GM21529 (cell line): ENCODE measurements at regions not wholly inside any gene's neighbourhood (a gene's known extent, or its start where the extent isn't known, plus 50 kb on each side); places are given as distances from the start of the nearest gene placed in this dataset.

Experiments used
- ATAC-seq: cut with Tn5 transposase; IDR thresholded peaks from one replicate; pipeline ENCODE4 v1.9.1; 2021; ENCODE audit not compliant: unreplicated experiment

DNA sequence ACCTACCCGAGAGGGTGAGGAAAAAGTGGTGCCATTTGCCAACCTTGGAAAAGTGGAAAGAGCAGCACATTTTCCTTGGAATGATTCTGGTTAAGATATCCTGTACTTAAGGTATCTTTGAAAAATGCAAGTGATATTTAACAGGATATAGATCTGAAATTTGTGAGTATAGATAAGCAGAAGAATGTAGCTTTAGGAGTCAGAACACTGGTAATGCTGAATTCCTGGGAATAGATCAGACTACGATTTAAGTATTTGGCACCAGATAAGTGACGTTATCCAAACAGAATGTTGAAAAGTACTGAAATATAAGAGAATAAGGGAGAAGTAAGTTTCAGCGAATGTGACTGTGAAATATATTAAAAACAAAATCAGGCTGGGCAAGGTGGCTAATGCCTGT lies 210.1 kb downstream of the PCDH7 start:
- no peak for ATAC-seq

DNA sequence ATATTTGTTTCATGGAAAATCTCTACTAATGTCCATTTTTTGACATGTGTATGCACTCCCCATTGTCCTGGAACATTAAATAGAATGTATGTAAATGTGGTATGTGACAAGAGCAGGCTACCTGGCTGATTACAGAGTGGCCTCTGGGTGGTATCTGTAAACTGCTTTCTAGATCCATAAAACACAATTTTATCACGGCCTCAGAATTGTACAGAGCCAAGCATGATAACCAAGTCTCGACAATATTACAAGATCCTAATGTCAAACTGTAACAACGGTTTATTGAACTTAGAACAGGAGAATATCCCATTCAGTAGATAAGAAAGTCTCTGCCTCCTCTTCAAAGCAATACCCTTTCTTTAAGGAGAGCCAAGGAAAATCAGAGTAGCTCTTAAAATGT lies 212.4 kb downstream of the PCDH7 start:
- no peak for ATAC-seq

DNA sequence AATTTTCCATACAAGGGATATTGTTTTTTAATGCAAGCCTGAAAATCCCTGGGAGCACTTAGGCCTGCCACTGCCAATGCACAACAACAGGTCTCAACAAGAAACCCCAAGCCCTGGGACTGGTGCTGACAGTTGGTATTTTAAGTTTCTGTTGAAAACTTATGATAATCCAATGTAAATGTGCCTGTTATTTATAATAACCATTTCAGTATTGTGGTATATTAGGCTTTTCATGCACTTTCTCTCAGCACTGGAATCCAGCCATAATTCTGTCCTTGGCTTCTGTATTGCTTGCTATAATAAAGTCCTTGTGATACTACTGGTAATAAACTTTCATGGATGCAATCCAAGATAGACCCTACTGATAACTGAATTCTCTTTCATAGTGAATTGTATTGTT lies 218.9 kb downstream of the PCDH7 start:
- ATAC-seq, result no peak

DNA sequence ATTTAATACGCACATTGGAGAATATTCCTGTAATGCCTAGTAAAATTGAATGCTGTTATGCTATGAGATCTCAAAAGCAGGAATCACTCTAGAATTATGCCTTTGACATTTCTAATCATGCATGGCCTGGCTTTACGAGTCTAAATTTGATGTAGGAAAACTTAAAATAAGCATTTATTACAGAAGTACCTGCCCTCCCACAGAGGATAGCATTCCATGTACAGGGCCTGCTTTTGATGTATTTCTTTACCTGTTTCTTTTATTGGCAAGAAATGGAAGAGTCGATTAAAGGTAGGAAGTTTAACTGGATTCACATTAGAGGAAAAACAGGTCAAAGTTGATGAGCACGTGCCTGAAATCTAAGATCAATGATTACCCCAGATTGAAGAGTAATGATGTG lies 219.5 kb downstream of the PCDH7 start:
- ATAC-seq, result no peak

DNA sequence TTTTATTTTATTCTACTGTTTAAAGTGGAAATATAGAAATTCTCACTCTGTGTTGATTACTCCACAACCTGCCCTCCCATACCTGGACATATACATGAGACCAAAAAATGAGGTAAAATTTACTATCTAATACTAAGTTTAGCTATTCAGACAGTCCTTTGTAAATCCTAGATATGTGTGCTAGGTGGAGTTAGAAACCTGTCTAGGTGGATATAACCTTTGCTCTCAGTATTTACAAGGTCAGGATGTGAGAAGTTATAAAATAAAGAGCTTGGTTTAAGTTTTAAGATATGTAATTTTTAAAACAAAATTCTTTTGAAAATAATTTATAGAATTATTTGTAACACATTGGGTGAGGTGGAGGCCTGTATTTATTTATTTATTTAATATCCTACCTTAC lies 221.5 kb downstream of the PCDH7 start:
- ATAC-seq, result no peak

DNA sequence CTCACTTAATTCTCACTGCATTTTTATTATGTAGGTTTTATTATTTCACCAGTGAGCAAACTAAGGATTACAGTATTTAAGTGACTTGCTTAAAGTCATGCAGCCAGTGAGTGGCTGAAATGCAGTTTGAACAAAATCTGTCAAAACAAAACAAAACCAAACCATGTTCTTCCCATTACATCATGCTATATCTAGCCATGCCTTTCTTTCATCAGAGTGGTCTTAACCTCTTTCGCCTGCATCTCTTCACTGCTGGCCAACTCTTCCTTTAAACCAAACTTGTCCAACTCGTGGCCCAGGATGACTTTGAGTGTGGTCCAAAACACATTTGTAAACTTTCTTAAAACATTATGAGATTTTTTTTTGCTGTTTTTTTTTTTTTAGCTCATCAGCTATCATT lies 223.2 kb downstream of the PCDH7 start:
- no peak for ATAC-seq

DNA sequence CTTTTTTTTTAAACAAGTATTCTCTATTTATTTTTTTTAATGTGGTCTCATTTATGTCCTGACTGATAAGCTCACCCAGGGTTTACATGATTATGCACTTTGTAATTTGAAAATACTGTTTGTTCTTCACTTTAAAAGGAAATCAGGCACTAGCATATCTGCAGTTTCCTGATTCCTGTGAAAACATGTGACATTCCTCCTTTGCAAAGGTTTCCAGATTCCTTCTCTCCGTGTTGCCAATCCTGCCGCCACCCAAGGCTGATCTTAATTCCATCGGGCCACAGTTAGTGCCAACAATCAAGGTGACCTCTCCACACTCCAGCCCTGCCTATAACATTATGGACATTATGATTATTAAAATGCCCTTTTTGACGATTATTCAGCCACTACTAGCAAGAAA lies 225.4 kb downstream of the PCDH7 start:
- ATAC-seq, result no peak

DNA sequence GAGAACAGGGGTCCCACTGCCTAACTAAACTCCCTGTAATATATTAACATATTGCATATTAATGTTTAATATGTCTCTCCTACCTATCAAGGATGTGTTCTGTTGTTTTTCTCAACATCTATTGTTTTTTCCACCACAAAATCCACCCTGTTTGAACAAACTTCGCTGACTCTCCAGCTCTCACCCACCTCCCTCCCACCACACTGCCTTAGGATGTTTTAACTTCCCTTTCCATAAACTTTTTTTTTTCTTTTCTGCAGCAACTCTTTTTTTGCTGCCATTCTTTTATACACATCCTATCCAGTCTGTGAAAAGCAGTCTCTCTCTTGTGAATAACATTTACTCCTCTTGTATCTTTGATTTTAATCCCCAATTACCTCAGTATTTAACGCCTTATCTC lies 226.1 kb downstream of the PCDH7 start:
- no peak for ATAC-seq

DNA sequence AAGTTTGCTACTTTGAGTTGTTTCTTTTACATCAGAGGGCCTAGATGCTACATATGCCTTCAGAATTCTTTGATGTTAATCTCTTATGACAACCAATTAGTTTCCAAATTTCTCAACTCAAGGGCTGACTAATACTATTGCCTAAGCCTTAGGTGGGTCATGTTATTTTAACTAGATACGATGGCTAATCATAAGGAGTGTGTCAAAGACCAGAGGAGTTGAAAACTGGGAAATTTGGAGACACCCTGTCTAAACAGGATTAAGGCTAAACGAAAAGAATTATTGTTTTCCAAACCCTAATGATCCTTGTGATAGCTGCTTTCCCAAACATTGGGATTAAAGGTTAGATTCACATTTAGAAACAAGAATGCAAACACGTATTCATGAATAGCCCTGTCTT lies 228.5 kb downstream of the PCDH7 start:
- ATAC-seq, result no peak

DNA sequence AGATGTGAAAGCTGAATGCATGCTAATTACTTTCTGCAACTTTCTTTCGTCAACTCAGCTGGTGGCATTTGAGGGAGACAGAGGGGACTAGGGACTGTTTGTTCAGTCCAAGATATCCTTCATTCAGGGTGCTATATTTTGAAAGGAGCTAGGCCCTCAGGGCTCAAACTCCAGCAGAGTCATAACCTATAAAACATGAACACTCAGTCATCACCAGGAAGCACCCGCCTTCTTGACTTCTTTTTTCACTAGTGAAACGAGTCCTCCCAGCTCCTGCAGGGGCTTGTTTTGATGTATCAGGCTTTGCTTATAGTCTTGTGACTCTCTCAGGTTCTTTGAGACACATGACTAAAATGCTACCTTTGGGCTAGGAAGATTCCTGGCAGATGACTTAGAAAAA lies 230.6 kb downstream of the PCDH7 start:
- ATAC-seq, result no peak

DNA sequence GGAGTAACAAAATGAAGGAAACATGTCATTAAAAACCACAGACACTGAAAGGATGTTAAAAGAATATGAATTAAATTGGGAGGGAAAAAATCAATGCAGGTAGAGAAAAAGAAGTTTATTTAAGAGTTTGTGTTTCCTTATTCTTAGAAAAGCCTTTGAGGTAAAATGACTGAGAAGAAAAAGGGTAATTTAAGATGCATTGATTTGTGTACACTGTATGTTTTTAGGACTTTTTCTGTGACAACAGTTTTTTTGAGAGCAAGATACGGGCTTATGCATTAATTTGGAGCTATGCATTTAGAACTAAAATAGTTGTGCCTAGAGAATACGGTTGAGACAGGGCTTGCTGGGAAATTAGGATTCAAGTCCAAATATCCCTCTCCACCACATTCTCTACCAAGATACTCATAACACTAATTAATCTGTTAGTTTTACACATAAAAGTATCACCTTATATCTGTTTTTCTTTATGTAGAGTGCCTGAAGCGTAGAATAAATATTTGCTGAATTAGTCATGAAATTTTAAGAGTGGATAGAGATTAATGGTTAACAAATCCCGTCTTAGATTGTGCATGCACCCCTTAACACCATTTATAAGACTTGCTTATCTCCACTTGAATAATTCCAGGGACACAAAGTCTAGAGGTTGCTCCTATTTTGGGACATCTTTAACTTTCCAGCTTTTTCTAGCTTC lies 232.5 kb downstream of the PCDH7 start:
- ATAC-seq, result no peak

DNA sequence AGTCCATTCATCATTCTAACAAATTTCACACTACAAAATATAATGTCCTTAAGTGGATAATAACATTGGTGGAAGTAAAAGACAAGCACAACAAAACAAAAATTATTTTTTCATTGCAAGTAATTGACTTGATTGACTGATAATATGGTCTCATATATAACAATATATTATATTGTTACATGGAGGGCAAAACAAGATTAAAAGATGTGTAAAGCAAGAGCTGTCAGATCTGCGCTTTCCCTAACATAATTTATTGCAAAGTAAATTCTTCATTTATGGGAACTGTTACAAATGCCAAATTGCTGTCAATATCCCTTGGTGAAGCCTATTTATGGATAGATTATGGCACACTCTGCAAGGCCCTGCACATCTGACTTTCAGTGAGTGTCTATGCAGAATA lies 233.6 kb downstream of the PCDH7 start:
- no peak for ATAC-seq

DNA sequence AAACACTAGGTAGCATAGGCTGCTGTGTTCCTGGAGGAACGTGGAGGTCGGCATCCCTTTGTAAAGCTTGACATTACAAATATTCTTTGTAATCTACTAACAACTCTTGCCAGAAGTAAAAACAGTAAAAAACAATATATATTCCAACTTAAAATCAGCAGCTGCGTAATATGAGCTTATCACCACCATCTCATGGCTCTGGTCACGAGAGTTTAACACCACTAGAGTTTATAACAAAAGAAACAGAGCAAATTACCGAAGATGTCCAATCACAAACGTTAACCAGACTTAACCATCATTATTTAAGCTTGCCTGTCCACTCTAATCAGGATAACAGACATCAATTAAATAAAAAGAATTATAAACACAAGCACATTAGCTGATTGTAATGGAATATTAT lies 236.7 kb downstream of the PCDH7 start:
- ATAC-seq, result no peak

DNA sequence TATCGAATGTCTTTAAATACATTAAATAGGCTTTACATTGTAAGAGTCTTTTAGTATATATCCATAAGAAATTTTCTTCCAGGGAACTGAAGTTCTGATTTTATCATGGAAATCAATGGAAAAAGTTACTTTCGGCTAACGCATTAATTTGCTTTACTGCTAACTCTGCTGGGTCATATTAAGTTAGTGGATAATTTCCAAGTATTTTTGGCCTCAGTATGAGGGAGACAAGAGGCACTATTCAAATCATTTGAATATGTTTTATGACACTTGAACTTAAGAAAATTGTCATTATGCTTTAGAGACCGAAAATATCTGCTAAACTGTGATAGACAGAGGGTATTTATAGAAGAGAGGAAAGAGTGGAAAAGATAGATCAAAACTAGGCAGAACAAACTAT lies 237.5 kb downstream of the PCDH7 start:
- no peak for ATAC-seq

DNA sequence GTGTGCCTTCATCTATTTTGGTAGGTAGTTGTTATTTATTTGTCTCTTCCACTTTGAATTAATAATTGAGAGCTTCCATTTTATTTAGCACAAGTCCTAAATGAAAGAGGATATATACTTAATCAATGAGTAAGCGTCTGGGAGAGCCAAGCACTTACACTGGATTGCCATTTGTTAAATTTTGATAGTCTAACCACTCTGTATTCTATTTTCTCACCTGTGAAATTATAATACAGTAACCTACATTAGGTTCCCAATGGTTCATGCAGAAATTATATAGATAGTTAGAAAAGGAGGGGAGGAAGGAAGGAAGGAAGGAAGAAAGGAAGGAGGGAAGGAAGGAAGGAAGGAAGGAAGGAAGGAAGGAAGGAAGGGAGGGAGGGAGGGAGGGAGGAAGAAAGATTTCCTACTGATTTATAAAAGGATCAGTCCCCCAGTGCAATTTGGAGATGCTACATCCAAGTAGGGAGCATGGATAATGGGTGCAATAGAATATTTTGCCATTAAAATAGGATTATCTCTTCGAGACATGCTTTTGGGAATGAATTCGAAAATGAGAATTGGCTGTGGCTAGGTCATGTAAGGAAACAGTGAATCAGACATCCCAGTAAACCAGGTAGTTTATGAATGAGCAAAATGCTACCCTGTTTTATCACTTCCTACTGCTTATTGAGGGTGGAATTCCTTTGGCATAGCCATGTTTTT lies 239.8 kb downstream of the PCDH7 start:
- no peak for ATAC-seq

DNA sequence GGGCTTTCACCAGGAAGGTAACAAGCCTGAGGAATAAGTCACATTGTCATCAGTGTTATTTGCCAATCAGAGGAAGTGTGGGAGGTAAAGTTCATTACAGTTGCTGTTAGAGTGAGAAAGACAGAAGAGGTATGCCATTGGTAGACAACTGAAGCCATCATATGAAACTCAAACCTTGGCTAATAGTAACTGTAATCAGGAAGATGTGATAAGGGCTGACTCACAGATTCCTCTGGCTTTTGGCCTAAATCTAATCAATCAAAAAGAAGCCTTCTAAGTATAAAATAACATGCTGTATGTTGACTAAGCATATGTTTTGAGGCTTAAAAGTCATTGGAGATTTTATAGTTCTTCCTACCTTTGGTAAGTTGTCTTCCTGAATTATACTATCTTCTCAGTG lies 242.8 kb downstream of the PCDH7 start:
- ATAC-seq, result no peak

DNA sequence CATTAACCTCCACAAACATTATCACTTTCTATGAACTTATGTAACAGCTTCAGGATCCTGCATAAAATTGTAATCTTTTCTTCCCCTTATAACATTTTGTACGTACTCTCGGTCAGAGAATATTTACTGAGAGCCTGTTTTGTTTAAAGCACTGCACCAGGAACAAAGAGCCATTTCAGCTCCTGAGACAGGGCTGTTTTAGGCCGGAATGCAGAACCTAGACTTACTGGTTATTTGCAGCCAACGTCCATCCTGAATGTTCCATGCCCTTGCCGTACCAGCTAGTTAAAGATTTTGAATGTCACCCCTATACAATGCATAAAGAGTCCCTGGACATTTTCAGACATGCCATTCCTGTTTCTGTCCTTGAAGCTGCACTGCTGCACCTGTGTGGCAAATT lies 248.8 kb downstream of the PCDH7 start:
- ATAC-seq, result no peak

DNA sequence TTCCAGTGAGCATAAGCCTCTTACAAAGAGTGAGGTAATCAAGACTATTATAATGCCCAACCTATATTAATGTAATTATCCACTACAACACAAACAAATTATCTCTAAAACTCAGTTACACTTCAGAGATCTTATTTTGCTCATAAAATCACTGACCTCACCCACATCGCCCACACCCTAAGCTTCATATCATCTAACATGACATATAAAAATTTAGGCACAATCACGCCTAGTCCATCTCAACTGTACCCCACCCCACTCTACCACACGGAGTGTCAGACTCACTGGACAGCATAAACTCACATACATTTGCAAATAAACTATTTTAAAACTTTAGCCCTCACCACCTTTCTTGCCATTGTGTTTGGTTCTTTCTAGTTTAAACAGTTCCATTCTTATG lies 252.4 kb downstream of the PCDH7 start:
- no peak for ATAC-seq

DNA sequence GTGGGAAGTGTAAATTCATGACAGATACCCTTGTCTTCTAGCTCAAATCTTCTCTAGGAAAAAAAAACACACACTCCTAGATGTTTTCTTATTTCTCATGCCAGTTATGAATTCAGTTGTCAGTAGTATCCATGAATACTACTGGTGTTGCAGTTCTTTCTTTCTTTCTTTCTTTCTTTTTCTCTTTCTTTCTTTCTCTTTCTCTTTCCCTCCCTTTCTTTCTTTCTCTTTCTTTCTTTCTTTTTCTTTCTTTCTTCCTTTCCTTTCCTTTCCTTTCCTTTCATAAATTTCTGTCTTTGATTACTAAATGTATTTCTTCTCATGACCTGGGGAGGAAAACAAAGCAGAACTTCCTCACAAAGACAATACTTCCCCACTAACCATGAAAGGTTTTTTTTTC lies 253.8 kb downstream of the PCDH7 start:
- no peak for ATAC-seq

DNA sequence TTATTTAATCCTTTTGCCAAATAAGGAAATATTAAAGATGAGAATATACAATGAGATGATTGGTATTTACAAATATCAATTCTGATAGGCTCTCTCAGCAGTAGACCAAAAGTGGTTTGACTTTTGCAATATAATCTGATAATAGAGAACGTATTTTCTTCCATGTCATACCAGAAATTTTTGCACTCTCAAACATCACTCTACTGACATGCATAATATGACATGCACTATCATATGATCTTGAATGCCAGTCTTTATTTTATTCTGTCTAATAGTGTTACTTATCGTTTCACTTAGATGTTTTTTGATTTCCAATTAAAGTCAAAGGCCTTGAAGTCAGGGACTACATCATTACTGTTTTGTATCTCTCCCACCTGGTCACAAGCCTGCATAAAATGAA lies 259.2 kb downstream of the PCDH7 start:
- no peak for ATAC-seq

DNA sequence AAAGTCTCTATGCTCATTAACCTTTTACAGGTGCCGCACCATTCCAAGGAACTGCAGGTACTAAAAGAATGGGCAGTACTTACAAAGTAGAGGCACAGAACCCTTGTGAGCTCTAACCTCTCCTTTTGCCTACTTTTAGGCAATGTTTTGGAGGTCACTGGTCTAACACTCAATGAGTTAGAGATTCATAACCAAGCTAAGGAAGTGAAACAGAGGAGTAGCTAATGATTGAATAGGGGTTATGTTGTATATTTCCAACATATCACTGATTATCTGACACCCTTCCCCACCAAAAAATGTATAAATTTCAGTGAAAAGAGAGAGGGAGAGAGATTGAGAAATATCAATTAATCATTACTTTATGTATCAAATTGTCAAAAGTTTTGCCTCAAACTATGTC lies 269.3 kb downstream of the PCDH7 start:
- no peak for ATAC-seq

DNA sequence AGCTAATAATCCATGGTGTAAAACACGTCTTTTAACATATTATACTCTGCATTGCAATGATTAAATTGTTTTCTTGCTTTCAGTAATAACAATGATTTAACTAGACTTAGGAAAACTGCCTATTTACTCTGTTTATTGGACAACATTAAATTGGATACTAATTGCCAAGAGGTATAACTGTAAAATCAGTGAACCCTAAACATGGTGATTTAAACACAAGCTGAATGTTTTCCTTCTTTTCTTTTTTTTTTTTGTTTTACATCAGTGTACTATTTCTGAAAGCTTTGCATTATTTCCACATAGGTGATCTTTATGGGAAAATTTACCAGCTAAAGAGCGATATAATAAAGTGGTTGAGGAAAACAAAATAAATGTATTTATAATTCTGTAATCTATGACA lies 276.7 kb downstream of the PCDH7 start:
- ATAC-seq, result no peak

DNA sequence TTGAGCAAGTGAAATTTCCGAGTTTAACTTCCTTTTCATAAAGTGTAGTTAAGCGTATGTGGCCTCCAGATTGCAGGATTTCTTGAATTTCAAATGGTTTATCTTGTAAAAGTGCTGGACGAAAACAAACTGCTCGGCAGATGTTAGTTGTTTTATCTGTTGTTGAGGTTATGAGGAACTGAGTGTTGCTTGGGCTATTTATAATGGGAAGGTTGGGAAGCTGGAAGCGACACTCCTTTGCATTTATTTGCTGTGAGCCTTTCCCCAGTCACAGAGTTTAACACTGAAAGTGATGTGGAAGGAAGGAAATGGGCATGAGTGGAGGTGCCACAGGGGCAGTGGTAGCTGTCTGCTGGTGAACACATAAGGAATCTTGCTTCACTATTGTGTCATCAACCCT lies 284.9 kb downstream of the PCDH7 start:
- ATAC-seq, result no peak
